Breast epithelium (tissue), 4 donors: ENCODE measurements at regions not wholly inside any gene's neighbourhood (a gene's known extent, or its start where the extent isn't known, plus 50 kb on each side); places are given as distances from the start of the nearest gene placed in this dataset.
A peak's percentile ranks its signal among the peaks of the same experiment; 100 is the strongest.

Source experiments
- DNase-seq, 2 donors: peaks; one replicate each; pipeline ENCODE4 v3.0.0-alpha.2; 2019; ENCODE audit warnings: low spot score in 2 of 2
- H3K27ac ChIP-seq, 2 donors: fragments of 200-600 bp; sonication (generic) in 1 of 2; one replicate each; pipeline ENCODE4 v1.5.1; 2016 to 2019; ENCODE audit warnings: mild to moderate bottlenecking in 1 of 2
- H3K27me3 ChIP-seq, 2 donors: fragments of 200-600 bp; sonication (generic) in 1 of 2; one replicate each; pipeline versions ENCODE4 v1.5.1 to v1.6.0; 2017 to 2019; ENCODE audit warnings: control low read depth in 1 of 2, mild to moderate bottlenecking in 1 of 2
- H3K36me3 ChIP-seq: fragments of 200-600 bp; one replicate; pipeline ENCODE4 v1.5.1; 2019
- H3K4me1 ChIP-seq, 2 donors: fragments of 200-600 bp; sonication (generic); one replicate each; pipeline ENCODE4 v1.5.1; 2016 to 2019; ENCODE audit warnings: control low read depth in 1 of 2
- H3K4me3 ChIP-seq, 3 donors: fragments of 200-600 bp; sonication (generic); 1 replicate in 2 of 3; 2 replicates in 1 of 3; pipeline ENCODE4 v1.5.1; 2016 to 2019; ENCODE audit warnings: mild to moderate bottlenecking in 3 of 3, moderate library complexity in 2 of 3
- H3K9me3 ChIP-seq, 2 donors: fragments of 200-600 bp; sonication (generic) in 1 of 2; one replicate each; pipeline ENCODE4 v1.5.1; 2016 to 2019; ENCODE audit warnings: control low read depth in 1 of 2
- CTCF ChIP-seq, 3 donors: fragments of 450-650 bp; IDR thresholded peaks; one replicate each; pipeline ENCODE4 v1.5.1; 2016 to 2017; ENCODE audit warnings: antibody characterized with exemption in 3 of 3, mild to moderate bottlenecking in 3 of 3, moderate library complexity in 3 of 3
- POLR2A ChIP-seq: fragments of 450-650 bp; IDR thresholded peaks from one replicate; pipeline ENCODE4 v1.6.1; 2016; ENCODE audit warnings: antibody characterized with exemption, mild to moderate bottlenecking, moderate library complexity
- POLR2AphosphoS5 ChIP-seq, 3 donors: sonication (generic); formaldehyde crosslinking; IDR thresholded peaks; one replicate each; pipeline ENCODE4 v1.6.1; 2017; ENCODE audit warnings: antibody characterized with exemption in 3 of 3
- intact Hi-C: fragments of 100-400 bp; cut with DNase I; formaldehyde crosslinking; loops from one replicate; pipeline ENCODE4 v1.15.1; 2023; ENCODE audit warnings: low total_unique reads

DNA sequence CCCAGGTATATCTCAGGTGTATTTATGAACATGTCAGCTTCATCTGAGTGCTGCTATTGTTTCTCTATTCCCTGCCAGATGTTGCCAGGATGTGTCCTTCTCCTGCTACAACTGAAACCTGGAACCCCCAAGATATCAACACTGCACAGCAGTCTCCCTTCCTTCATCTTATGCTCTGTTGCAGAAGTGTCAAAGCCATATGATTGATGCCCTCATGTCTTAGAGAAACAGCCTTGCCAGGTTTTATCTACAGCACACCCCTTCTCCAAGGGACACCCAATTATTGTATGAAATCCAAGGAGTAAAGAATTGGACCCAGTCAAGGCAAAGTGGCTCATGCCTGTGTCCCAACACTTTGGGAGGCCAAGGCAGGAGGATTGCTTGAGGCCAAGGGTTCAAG lies 60.5 kb upstream of the GHITM start:
- Histone ChIP-seq H3K27ac (no peak overlapping the region), H3K27me3 (no peaks in the 10 kb centered on the region), H3K4me1 (no peaks in the 10 kb centered on the region), H3K9me3 (no peaks in the 10 kb centered on the region), H3K4me3 (no peak overlapping the region), H3K36me3 (no peaks in the 10 kb centered on the region)
- intact Hi-C loops, result no loop called here
- no peak for DNase-seq
- TF ChIP-seq POLR2A (no peak), CTCF (IDR thresholded peaks at IDR 0.05) (no peak), POLR2AphosphoS5 (IDR thresholded peaks at IDR 0.05) (no peak)

DNA sequence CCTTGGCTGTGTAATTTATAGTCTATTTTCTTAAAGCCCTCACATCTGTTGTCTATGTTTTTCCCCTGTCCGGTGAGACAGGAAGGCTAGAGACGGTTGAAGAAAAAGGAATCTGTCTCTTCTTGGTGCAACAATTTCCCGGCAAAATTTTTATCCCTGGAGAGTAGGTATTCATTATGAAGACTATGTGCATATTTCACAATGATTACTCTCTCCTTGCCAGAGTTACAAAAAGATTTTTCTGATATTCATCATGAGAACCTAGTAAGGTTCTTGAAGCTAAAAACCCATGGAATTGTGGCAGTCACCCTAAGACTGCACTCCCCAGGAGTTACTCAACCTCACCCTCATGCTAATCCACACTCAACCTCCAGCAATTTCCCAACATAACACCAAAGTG lies 55.0 kb upstream of the GHITM start:
- TF ChIP-seq POLR2AphosphoS5 (IDR thresholded peaks at IDR 0.05), result no peak
- TF ChIP-seq POLR2A, result no peak
- TF ChIP-seq CTCF (IDR thresholded peaks at IDR 0.05), result no peak
- H3K27ac ChIP-seq, result no peak overlapping the region
- intact Hi-C loops, result no loop called here
- no peaks in the 10 kb centered on the region for H3K36me3 ChIP-seq
- no peak overlapping the region for H3K4me3 ChIP-seq
- no peaks in the 10 kb centered on the region for H3K27me3 ChIP-seq
- H3K9me3 ChIP-seq, result no peaks in the 10 kb centered on the region
- no peaks in the 10 kb centered on the region for H3K4me1 ChIP-seq
- no peak for DNase-seq

GRCh38 chr10:84087202-84087601 lies 52.1 kb upstream of the GHITM start:
- TF ChIP-seq POLR2A (no peak), CTCF (IDR thresholded peaks at IDR 0.05) (no peak), POLR2AphosphoS5 (IDR thresholded peaks at IDR 0.05) (no peak)
- H3K36me3 ChIP-seq, result no peaks in the 10 kb centered on the region
- intact Hi-C loops, result no loop called here

GRCh38 chr10:84088626-84089025 lies 50.7 kb upstream of the GHITM start:
- H3K27me3 ChIP-seq, result no peaks in the 10 kb centered on the region

More at GRCh38 chr10:84087202-84087601, 52.1 kb upstream of the GHITM start:
- no peak overlapping the region for H3K27ac ChIP-seq
- no peaks in the 10 kb centered on the region for H3K4me1 ChIP-seq
- no peak overlapping the region for H3K4me3 ChIP-seq
- no peaks in the 10 kb centered on the region for H3K27me3 ChIP-seq
- H3K9me3 ChIP-seq, result no peaks in the 10 kb centered on the region
- no peak for DNase-seq

DNA sequence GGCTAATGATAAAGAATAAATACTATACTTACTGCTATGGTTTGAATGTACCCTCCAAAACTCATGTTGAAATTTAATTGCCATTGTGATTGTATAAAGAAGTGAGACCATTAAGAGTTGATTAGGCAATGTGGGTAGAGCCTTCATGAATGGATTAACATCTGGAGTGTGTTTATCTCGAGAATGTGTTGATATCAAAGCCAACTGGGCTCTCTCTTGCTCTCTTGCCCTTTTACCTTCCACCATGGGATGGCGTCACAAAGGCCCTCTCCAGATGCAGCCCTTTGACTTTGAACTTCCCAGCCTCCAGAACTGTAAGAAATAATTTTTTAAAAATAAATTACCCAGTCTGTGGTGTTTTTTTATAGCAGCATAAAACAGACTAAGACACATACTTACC lies 50.1 kb upstream of the GHITM start:
- H3K27ac ChIP-seq, result no peak overlapping the region
- no peak overlapping the region for H3K4me3 ChIP-seq
- no peaks in the 10 kb centered on the region for H3K4me1 ChIP-seq
- H3K36me3 ChIP-seq, result no peaks in the 10 kb centered on the region
- H3K27me3 ChIP-seq, result no peaks in the 10 kb centered on the region
- intact Hi-C loops, result no loop called here
- DNase-seq, result no peak
- H3K9me3 ChIP-seq, result no peaks in the 10 kb centered on the region
- TF ChIP-seq POLR2A (no peak), POLR2AphosphoS5 (IDR thresholded peaks at IDR 0.05) (no peak), CTCF (IDR thresholded peaks at IDR 0.05) (no peak)

More at GRCh38 chr10:84088626-84089025, 50.7 kb upstream of the GHITM start:
- H3K27ac ChIP-seq, result peak overlapping the region in 1 of 2 donors; percentile 49
- no peak for DNase-seq
- intact Hi-C loops, result no loop called here
- no peaks in the 10 kb centered on the region for H3K9me3 ChIP-seq
- H3K4me3 ChIP-seq, result no peak overlapping the region
- H3K36me3 ChIP-seq, result no peaks in the 10 kb centered on the region
- TF ChIP-seq CTCF (IDR thresholded peaks at IDR 0.05) (no peak), POLR2AphosphoS5 (IDR thresholded peaks at IDR 0.05) (no peak), POLR2A (no peak)
- no peaks in the 10 kb centered on the region for H3K4me1 ChIP-seq
